GM13977 (cell line): ENCODE measurements at regions not wholly inside any gene's neighbourhood (a gene's known extent, or its start where the extent isn't known, plus 50 kb on each side); places are given as distances from the start of the nearest gene placed in this dataset.
"Not testable (repeated sequence)": the region's sequence is repeated elsewhere in the genome, so short reads cannot be mapped to it uniquely, and the experiment has no call there.

Experiments used
- DNase-seq: peaks from one replicate; pipeline ENCODE4 v3.0.0; 2012; ENCODE audit warnings: low spot score
- CTCF ChIP-seq: IDR thresholded peaks from 2 replicates; pipeline ENCODE4 v1.5.1; 2012; ENCODE audit warnings: mild to moderate bottlenecking, control low read depth; ENCODE audit not compliant: insufficient read depth; ENCODE audit errors: extremely low read depth, missing control alignments
- in situ Hi-C: fragments of 300-500 bp; cut with MboI; formaldehyde crosslinking; loops from one replicate; pipeline ENCODE4 v1.12.0; 2022; ENCODE audit warnings: low sequenced_read_pairs, low pct_unique_long_range_greater_than_20kb, mixed read lengths, inconsistent platforms; ENCODE audit not compliant: unreplicated experiment

- no peak for DNase-seq
- TF ChIP-seq CTCF: no peak
- in situ Hi-C loops: no loop called here
Observed at GRCh38 chr2:133986881-133987795, 266.7 kb upstream of the MGAT5 start.

GRCh38 chr2:133988316-133988891, 265.5 kb upstream of the MGAT5 start:
- no peak for DNase-seq
- in situ Hi-C loops: no loop called here
- no peak for TF ChIP-seq CTCF

GRCh38 chr2:133991606-133992168, 262.2 kb upstream of the MGAT5 start:
- DNase-seq: no peak
- no peak for TF ChIP-seq CTCF
- in situ Hi-C loops: no loop called here

GRCh38 chr2:133992454-133992853, 261.4 kb upstream of the MGAT5 start:
- TF ChIP-seq CTCF: no peak
- DNase-seq: no peak
- in situ Hi-C loops: no loop called here

- no peak for TF ChIP-seq CTCF
- DNase-seq: no peak
- in situ Hi-C loops: no loop called here
Observed at GRCh38 chr2:133993160-133993559, 260.7 kb upstream of the MGAT5 start.

- in situ Hi-C loops, DNase-seq: not testable (repeated sequence)
Observed at GRCh38 chr2:133998726-133999125, 255.1 kb upstream of the MGAT5 start.

GRCh38 chr2:134002391-134002790, 251.5 kb upstream of the MGAT5 start:
- TF ChIP-seq CTCF: no peak
- DNase-seq: no peak
- in situ Hi-C loops: no loop called here
